ENCODE measurements at regions not wholly inside any gene's neighbourhood (a gene's known extent, or its start where the extent isn't known, plus 50 kb on each side); places are given as distances from the start of the nearest gene placed in this dataset.

DNA sequence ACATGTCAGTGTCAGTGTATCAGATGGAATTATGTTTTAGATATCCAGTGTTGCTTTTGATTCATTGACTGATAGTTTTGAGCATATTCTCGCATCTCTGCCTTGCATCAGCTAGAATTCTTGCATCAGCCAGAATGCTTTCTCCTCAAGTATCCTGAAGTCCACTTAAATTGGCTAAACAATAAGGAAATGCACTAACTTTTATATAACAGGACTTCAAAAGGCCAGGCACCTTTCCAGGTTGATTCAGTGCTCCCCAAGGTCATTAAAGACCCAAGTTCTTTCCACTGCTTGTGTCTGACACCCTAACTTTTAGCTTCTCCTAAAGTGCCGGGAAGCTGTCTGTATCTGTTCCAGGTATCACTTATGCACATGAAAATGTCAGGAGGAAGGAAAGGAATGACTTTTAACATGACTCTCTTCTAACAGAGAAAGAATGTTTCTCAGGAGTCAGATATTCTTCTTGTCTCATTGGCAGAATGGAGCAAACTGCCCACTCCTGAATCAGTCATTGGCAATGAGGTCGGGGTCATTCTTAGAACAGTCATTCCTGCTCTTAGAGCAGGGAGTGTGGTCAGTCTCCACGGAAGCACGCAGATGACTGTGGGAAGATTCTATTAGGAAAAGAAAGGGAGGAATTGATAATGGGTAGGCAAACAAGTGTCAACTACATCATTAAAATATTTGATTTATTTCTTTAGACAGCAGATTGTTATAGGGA lies 92.9 kb upstream of the TLL1 start:
- peak; percentile 54 to 81 for ATAC-seq
- Histone ChIP-seq H3K4me1 (peaks cover 6% of the 10 kb centered on the region), H3K36me3 (no peaks in the 10 kb centered on the region), H3K9me3 (no peaks in the 10 kb centered on the region), H3K27me3 (ENCODE audit: low read depth) (no peaks in the 10 kb centered on the region), H3K27ac (no peak overlapping the region), H3K4me3 (no peak overlapping the region)
- TF ChIP-seq, protein P1, sequence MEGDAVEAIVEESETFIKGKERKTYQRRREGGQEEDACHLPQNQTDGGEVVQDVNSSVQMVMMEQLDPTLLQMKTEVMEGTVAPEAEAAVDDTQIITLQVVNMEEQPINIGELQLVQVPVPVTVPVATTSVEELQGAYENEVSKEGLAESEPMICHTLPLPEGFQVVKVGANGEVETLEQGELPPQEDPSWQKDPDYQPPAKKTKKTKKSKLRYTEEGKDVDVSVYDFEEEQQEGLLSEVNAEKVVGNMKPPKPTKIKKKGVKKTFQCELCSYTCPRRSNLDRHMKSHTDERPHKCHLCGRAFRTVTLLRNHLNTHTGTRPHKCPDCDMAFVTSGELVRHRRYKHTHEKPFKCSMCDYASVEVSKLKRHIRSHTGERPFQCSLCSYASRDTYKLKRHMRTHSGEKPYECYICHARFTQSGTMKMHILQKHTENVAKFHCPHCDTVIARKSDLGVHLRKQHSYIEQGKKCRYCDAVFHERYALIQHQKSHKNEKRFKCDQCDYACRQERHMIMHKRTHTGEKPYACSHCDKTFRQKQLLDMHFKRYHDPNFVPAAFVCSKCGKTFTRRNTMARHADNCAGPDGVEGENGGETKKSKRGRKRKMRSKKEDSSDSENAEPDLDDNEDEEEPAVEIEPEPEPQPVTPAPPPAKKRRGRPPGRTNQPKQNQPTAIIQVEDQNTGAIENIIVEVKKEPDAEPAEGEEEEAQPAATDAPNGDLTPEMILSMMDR (IDR thresholded peaks at IDR 0.05) = no peak
- DNase-seq = no peak
- intact Hi-C loops (cut with DNase I) = no loop called here

DNA sequence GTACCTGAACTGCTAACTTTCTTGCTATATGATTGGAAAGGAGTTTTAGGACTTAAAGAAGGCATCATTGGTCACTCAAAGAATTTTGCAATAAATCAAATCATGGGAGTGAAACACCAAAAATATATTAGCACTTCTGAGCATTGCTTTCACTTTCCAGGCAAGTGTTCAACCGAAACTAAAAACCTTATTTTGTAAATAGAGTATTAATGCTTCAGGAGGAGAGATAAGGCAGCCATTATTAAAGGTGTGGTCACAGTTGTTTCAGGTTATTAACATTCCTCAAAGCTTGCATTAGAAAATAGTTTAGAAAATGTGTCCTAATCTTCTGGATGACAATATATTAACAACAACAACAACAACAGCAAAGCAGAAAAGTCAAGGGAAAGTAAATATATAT lies 92.3 kb upstream of the TLL1 start:
- ATAC-seq = peak in 1 of 2 donors; percentile 66
- Histone ChIP-seq H3K27ac (no peak overlapping the region), H3K4me3 (no peak overlapping the region), H3K4me1 (peaks cover 6% of the 10 kb centered on the region), H3K36me3 (no peaks in the 10 kb centered on the region), H3K9me3 (no peaks in the 10 kb centered on the region), H3K27me3 (ENCODE audit: low read depth) (no peaks in the 10 kb centered on the region)
- intact Hi-C loops (cut with DNase I) = no loop called here
- TF ChIP-seq, protein P1 (IDR thresholded peaks at IDR 0.05) = no peak
- DNase-seq = no peak

DNA sequence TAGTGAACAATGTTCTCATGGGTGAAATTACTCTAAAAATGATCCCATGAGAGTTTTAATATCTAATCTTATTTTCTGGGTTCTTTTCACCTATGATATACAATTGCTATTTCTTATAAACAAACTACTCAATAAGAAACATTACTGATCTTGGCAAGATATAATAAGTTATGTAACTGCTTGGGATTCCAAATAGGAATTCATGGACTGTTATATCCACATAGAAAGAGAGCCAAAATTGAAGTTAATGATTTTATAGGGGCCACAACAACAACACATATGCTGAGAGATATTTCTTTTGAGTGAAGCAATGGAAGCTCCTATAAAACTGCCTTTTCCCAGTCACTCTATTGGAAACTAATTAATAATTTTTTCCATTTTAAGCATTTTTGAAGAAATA lies 90.4 kb upstream of the TLL1 start:
- H3K36me3 ChIP-seq = no peaks in the 10 kb centered on the region
- intact Hi-C loops (cut with DNase I) = no loop called here
- no peaks in the 10 kb centered on the region for H3K9me3 ChIP-seq
- no peak overlapping the region for H3K4me3 ChIP-seq
- H3K27me3 ChIP-seq (ENCODE audit: low read depth) = no peaks in the 10 kb centered on the region
- H3K4me1 ChIP-seq = peaks cover 6% of the 10 kb centered on the region
- DNase-seq (no peak), ATAC-seq (no peak)
- TF ChIP-seq, protein P1 (IDR thresholded peaks at IDR 0.05) = no peak
- no peak overlapping the region for H3K27ac ChIP-seq

DNA sequence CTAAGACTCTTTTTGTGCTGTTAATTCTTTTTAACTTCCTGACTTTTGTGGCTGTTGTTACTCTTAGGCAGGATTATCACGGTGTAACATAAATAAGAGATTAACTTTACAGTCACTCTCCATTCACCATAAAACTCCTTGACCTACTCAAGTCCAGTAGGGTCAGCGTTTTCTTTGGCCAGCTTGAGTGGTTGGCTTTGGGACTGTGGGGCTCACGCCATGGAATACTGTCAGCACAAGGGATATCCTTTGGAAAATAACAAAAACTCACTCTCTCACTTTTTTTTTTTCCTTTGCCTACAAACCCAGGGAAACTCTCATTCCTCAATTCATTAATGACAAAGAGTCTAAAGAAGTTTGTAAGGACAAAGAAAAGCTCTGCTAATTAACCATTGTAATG lies 89.4 kb upstream of the TLL1 start:
- H3K9me3 ChIP-seq = no peaks in the 10 kb centered on the region
- no peak overlapping the region for H3K27ac ChIP-seq
- ATAC-seq = no peak
- H3K27me3 ChIP-seq (ENCODE audit: low read depth) = no peaks in the 10 kb centered on the region
- no peaks in the 10 kb centered on the region for H3K36me3 ChIP-seq
- no peak overlapping the region for H3K4me3 ChIP-seq
- intact Hi-C loops (cut with DNase I) = no loop called here
- H3K4me1 ChIP-seq = peaks cover 6% of the 10 kb centered on the region
- TF ChIP-seq, protein P1 (IDR thresholded peaks at IDR 0.05) = no peak
- no peak for DNase-seq

DNA sequence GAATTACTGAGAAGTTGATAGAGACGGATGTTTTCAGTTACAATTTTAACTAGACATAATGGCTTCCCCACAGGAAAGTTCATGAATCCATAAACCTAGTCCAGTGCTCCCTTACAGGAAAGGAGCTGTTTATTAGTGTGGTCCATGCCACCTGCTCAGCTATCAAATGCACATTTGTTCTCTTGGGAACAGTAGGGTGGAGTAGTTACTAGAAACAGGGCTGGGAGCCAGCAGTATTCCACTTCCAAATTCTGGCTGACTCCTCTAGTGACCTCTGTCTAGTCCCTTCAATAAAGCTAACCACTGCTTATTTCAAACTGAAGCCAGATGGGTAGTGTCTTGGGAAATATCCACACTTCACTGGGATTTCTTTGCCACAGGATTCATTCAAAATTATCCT lies 88.4 kb upstream of the TLL1 start:
- TF ChIP-seq, protein P1 (IDR thresholded peaks at IDR 0.05) = no peak
- DNase-seq (no peak), ATAC-seq (peak in 1 of 2 donors; percentile 21)
- Histone ChIP-seq H3K27me3 (ENCODE audit: low read depth) (no peaks in the 10 kb centered on the region), H3K4me1 (peaks cover 6% of the 10 kb centered on the region), H3K9me3 (no peaks in the 10 kb centered on the region), H3K4me3 (no peak overlapping the region), H3K36me3 (no peaks in the 10 kb centered on the region), H3K27ac (no peak overlapping the region)
- intact Hi-C loops (cut with DNase I) = no loop called here
